HK-2 (cell line): ENCODE measurements at regions not wholly inside any gene's neighbourhood (a gene's known extent, or its start where the extent isn't known, plus 50 kb on each side); places are given as distances from the start of the nearest gene placed in this dataset.

ENCODE experiments used
- DNase-seq: peaks from one replicate; pipeline ENCODE4 v3.0.0-alpha.2; 2018; ENCODE audit not compliant: unreplicated experiment

DNA sequence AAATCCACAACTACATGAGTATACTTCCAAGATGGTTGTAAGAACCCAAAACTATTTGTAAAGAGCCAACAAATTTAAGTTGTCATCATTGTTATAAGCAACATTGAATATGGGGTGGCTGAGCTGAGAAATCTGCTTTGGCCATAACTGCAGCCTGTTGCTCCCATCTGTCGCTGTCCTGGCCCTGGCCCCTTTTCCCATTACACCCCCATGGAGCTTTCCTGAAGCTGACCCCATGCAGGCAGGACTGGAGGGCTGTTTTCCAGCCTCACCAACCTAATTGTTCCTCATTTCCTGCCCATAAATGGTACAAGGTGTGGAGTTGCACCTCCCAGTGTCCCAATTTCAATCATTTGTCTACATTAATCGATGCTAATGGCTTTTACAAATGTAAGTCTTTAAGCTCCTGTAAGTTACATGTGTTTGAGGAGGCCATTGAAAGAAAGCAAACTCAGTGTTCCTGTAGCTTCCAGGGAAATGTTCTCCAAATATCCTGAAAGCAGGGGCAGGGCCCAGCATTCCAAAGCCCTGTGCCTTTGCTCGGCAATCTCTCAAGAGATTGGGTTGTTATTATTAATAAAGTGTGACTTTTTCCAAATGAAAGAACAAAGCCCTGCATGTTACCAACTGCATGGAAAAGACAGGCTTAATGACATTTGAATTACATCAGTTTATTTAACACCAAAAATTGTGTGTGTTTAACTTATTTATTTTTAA, 545.9 kb downstream of the PLPP3 start:
- no peak for DNase-seq

DNA sequence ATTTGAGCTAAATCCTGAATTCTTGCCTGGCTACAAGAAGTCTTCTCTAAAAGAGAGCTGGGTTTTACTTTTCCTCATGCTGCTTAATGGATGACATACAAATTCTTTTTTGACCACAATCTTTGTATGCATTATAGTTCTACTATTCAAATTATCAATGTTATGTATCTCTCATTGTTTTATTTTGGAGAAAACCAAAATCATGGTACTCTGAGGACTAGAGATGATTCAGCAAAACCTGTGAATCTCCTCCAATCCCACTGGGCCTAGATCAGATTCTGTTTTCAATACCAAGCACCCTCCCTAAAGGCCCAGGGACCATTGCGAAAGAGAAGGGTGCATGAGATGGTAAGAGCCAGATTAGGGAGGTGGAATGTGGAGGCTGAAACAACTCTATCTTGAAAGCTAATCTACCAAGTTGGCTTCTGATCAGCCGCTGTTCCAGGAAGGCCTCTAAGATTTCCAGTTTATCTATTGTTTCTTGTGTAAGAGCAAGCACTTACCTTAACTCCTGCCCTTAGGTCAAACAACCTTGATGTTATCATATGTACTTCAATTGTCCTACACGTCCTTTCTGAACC, 547.2 kb downstream of the PLPP3 start:
- DNase-seq: no peak

DNA sequence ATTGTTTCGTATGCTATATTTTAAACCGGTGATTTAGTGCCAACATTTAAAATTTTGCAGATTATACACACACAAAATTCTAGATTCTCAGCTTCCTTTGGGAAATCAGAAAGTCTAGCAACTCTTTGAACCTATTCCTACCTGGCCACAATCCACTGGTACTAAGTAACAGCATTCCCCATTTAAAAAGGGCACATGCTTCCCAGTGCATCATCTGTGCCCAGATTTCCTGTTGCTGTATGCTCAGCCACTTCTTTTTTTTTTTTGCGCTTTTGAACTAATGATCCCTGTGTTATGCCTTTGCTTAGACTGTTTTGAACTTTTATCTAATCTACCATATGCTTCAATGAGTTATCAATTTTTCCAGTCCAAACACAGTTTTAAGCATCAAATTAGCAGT, 548.4 kb downstream of the PLPP3 start:
- DNase-seq: no peak

DNA sequence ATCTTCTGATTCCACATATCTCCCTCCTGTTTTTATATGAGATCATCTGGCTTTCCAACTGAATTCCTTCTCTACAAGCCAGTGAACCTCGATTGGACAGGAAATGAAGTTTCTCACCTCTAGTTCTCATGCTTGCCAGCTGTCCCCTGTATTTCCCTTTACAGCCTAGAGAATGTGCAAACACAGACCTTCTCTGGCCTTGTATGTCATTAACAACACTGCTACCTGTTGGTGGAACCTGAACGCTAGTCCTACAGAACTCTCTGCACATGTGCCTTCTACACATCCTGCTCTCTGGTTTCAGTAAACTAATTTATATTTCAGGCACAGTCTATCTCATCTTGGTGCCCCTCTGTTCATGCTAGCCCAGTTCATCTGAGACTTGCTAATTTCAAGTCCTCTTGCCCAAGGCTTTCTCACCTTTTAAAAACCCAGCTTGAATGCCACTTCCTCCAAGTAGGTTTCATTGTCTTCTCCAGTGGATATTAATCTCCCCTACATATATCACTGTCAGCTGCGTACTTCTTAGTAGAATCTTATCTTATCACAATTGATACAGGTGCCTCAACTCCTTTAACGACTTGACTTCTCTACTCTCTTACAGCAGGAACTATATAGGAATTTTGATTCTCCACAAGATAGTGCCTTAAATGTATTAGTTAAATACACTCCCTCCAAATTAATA, 549.9 kb downstream of the PLPP3 start:
- no peak for DNase-seq

DNA sequence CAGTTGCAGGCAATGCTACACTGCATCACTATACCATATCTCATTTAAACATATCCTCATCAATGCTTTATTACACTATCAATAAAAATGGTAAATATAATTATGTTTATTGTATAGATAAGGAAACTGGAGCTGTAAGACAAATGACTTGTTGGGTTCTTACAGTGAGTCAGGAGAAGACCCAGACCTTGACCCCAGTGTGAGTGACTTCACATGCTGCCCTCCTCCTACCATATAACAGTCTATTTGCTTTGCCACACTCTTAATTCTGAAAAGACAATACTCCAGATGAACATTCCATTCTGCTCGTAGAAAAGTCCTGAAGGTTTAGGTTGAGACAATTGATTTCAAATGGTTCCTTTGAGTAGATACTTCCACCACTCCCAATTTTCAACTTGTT, 550.5 kb downstream of the PLPP3 start:
- no peak for DNase-seq

DNA sequence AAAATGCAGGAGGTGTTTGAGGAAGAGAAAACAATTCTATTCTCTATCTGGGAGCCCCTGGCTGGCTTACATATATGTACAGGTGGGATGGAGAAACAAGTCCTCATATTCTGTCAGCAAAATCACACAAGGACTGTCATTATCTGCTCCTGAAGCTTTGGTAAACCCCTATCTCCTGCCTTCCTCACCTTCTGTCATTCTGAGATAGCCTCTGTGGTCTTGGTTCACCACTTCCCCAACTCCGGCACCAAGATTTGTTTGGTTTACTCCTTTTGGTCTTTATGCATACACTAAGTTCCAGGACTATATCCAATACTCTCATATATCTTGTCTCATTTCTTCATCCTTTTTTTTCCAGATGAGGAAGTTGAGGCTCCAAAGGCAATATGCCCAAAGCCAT, 551.1 kb downstream of the PLPP3 start:
- DNase-seq: no peak

DNA sequence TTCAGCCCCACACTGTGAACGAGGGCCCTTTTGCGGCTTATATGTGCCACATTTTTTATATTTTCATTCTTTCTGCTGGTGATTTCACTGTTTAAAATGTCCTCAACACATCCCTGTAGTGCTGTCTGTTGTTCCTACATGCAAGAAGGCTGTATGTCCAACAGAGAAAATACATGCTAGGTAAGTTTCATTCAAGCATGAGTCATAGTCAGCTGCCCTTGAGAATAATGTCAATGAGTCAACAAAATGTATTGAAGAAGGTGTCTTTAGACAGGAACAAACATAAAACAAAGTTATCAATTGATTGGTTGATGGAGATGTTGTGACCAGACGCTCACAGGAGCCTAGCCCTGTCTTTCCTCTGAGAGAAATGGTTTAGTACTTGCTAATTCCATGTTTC, 553.4 kb downstream of the PLPP3 start:
- DNase-seq: no peak

DNA sequence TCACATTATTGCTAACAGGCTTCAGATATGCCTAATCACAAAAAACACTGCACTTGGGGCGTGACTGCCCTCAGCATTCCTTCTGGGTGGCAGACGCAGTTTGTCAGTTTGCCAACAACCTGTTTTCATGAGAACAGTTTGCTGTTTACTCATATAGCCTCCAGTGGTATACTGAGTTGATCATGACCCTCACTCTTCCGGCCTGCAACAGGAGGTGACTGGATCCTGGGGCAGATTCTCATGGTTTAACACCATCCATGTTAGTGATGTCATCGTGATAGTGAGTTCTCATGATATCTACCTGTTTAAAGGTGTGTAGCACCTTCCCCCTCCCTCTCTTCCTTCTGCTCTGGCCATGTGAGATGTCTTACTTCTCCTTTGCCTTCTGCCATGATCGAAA, 555.2 kb downstream of the PLPP3 start:
- DNase-seq: no peak

DNA sequence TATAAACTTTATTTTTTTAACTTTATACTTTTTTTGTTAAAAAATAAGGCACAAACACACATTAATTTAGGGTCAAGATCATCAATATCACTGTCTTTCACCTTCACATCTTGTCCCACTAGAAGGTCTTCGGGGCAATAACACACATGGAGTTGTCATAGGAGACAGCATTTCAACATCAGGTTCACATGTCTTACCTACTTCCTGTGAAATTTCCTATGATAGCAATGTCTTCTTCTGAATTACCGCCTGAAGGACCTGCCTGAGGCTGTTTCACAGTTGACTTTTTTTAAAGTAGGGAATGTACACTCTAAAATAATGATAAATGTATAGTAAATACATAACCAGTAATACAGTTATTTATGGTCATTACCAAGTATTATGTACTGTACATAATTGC, 559.4 kb downstream of the PLPP3 start:
- DNase-seq: no peak

DNA sequence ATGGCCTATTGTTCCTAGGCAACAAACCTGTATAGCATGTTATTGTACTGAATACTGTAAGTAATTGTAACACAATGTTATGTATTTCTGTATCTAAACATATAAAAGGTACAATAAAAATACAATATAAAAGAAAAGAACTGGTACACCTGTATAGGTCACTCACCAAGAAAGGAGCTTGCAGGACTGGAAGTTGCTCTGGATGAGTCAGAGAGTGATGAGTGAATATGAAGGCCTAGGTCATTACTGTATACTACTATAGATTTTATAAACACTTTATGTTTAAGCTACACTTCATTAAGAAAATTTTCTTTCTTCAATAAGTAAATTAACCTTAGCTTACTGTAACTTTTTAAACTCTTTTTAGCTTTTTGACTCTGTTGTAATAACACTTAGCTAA, 559.9 kb downstream of the PLPP3 start:
- no peak for DNase-seq

DNA sequence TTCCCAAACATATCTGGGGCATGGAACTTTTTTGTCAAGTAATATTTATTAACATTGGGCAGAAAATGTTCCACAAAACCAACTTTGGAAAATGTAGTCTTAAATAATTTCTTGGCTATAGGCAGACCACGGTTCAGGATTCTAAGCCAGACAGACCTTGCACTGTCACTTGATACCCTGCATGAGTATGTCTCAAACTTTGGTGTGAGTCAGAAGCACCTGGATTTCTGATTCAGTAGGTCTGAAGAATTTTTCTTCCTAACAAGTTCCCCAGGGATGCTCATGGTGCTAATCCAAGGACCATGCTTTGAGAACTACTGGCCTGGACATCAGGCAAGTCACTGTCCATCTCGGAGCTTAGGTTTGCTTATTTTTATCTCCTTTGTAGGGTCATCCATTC, 562.0 kb downstream of the PLPP3 start:
- DNase-seq: no peak

DNA sequence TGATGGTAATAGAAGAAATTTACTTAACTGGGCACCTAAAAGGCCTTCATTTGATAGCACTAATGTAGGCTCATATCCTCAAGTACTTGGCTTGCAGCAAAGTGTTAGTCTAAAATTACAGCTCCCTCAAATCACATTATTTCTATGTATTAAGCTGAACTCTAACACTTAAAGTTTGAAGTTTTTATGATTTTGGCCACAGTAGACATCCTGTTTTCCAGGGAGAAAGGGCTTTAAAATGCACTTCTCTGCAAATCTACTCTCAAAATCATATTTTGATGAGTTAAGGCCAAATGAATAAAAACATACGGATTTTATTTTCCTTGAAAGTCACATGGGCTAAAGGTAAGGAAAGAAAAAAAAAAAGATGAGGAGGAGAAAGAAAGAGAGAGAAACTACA, 575.5 kb downstream of the PLPP3 start:
- DNase-seq: no peak

DNA sequence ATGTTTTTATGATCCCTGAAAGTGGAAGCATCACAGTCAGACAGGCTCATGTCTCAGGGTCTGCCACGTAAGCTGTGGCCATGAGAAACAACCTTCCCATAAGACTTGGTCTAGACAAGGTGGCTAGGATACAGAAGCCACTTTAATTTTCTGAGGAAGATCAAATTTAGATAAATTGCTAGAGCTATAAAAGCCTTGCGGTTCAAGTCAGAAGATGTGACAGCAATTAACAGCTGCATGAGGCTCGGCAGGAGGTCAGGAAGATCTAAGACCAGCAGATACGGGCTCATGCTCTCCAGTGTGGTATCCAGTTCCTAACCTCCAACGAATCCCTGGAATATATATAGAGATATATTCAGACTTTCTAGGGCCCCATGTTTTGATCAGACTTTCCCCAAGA, 577.1 kb downstream of the PLPP3 start:
- DNase-seq: no peak

DNA sequence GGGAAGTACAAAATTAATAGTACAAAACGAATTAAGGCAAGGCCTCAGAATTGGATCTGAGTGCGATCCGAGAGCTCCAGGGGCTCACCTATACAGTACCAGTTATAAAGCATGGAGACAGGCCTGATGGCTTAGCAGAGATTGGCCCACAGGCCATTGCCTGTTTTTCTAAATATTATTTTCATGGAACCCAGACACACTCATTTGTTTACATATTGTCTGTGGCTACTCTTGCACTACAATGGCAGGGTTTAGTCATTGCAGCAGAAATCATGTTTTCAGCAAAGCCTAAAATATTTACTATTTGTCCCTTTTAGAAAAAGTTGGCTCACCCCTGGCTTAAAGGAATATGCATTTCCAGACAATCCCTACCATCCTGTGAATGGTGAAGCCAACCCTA, 578.9 kb downstream of the PLPP3 start:
- DNase-seq: no peak

DNA sequence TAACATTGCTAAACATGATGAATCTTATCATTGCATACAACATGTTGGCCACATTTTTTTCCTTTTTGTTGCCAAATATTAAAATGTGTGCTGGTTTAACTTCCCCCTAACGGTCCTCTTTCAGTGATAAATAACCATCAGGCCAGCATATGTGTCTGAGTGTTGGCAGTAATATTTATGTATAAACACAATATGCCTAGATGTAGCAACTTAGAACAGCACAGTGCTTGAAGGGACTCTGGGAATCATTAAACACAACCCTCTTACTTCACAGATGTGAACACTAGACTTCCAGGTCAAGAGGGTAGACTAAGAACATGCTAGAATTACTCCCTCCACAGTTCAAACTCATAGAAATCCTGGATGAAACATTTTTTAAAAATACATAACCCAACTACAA, 581.8 kb downstream of the PLPP3 start:
- no peak for DNase-seq

DNA sequence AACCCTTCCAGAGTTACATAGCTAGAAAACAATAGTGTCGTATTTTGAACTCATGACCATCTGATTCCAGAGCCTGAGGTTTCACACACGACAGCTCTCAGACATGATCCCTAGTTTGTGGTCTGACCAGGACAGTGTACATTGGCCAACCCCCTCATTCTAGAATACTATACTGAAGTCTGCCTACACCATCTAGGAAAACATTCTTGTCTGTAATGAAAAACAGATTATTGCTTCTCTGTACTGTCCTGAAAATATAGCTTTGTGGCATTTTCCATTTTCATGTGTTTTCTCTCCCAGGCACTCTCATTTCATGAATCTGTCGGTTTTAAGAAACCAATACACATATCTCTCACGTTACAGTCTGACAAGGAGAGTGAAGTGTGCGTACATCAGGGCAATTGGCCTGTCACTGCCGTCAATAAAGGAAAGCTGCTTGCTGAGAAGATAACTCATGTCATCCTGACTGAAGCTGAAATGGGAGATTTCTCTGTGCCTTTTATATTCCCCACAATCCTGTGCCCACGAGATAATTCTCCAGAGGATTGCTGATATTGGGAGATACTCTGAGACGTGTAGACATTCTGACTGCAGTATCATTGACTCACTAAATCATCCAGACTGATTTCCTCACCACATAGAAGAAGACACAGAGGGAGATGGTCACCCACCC, 585.6 kb downstream of the PLPP3 start:
- no peak for DNase-seq

DNA sequence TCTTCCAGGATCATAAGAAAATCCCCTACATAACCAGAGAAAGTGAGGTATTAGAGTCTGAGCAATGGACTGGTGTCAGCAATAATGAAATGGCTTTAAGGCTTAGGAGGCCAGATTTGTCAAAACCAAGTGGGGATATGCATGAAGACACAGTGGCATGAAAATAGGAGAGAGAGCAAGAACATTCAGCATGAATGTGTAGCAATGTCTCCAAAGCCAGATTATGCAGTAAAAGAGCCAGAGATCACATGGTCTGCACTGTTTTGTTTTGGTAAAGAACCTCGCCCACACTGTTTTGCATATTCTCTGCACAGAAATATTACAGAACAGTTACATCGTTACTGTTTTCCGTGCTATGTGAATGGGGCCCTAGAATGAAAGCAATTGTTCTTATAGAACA, 589.4 kb downstream of the PLPP3 start:
- DNase-seq: no peak

DNA sequence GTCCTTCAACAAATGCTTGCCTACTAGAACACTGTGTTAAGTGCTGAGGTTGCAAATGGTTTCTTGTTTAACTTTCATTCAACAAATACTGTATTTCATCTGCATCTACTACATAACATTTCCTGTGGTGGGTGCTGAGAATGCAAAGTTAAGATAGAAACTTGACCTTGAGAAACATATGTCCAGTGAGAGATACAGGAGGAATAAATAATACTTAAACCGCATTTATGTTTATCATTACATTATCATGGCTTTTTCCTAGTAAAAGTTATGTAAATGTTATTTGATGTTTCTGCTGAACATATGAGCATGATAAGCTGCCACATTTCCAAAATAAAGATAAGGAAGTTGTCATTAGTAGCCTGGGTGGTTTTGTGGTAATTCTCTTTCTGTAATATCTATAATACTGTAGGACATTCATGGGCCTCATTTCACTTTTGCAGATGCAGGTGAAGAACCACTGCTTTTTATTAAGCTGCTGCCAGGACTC, 590.4 kb downstream of the PLPP3 start:
- no peak for DNase-seq

DNA sequence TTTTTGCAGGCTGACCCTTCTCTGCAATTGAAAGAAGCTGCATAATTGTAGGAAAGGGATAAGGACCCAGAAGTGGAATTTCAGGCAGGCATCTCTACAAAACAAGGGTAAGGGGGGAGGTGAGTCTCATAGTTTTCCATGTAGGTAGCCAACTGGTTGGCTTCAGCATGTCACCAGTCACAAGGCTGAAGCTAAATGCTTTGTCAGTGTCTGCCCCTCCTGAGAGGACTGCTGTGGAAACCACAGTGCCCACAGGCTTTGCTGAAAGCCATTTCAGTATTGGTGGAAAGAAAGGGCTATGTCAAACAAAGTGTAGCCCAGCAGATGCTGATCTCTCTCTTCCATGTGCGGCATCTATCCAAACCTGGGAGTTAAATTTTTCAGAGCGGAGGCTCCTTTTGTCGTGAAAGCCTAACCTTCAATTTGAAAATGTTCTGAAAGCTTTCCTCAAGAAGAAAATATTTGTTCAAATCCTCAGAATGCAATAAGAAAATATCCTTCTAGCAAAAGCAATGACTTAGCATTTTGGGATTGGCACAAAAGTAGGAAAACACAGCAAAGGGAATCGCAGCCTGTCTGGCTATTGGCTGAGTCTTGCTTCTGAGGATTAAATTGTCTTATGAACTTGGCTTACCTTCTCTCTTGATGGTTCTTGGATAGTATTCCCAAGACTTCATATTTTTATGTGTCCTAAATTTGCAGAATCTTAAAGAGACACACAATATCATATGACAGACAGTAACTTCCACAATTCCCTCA, 591.7 kb downstream of the PLPP3 start:
- no peak for DNase-seq

DNA sequence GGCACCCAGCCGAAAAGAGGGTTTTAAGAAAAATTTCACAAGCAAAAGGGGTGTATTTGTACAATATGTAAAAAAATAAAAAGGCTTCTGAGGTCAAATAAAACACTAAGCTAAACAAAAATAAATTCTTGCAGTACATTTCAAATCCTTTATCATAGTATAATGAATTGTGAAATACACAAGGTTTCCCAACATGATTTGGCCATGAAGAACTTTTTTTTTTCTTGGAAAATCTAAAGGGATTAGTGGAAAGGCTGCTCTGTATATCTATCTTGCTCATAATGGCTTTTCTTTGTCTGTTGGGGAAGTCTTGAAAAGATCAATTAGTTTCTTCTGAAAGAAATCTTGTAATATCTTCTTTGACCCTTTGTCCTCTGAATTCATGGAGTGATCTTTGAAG, 593.4 kb downstream of the PLPP3 start:
- no peak for DNase-seq

DNA sequence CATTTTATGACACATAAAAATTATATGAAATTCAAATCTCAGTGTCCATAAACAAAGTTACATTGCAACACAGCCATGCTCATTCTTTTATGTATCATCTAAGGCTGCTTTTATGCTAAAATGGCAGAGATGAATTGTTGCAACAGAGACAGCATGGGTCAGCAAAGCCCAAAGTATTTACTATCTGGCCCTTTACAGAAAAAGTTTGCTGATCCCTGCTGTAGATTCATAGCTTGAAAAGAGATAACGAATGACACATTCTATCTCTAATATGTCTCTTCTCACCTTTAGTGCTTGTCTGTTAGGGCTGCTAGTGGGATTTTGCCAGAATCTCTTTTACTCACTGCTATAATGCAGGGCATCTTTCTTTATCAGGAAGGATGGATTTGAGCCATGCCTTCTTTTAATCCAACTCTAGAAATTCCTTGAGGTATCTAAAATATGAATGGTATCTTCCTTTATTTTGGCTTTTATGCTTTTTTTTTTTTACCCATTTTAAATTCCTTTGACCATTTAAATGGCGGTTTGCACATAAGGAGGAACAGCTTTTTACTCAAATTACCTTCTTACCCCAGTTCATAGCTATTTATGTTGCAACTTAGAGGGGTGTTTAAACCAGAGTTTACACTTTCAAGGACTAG, 598.2 kb downstream of the PLPP3 start:
- no peak for DNase-seq

DNA sequence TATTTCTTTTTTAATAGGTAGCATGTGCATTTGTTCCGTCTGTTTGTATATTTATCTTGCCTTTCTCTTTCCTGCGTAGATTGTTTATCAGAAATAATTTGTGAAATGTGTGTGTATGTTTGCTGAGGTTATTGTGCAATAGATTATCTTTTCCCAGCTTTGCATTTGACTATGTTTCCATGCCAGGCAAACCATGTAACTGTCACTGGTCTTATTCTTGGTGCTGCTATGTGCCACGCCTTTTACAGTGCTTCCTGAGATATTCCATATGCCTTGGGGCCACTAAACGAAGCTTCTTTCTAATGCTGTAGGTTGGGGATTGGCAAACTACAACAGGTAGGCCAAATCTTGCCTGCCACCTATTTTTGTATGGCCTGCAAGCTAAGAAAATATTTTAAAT, 598.8 kb downstream of the PLPP3 start:
- no peak for DNase-seq
